ENCODE measurements at regions not wholly inside any gene's neighbourhood (a gene's known extent, or its start where the extent isn't known, plus 50 kb on each side); places are given as distances from the start of the nearest gene placed in this dataset.

DNA sequence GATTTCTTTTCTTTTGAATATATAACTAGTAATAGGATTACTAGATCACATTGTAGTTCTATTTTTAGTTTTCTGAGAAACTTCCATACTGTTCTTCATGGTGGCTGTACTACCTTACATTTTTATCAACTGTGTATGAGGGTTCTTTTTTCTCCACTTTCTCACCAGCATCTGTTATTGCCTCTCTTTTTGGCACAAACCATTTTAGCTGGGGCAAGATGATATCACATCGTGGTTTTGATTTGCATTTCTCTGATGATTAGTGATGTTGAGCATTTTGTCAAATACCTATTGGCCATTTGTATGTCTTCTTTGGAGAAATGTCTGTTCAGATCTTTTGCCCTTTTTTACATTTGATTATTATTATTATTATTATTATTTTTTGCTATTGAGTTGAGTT is 86.1 kb upstream of the TCF21 start (continued):
- TF ChIP-seq, protein P1, sequence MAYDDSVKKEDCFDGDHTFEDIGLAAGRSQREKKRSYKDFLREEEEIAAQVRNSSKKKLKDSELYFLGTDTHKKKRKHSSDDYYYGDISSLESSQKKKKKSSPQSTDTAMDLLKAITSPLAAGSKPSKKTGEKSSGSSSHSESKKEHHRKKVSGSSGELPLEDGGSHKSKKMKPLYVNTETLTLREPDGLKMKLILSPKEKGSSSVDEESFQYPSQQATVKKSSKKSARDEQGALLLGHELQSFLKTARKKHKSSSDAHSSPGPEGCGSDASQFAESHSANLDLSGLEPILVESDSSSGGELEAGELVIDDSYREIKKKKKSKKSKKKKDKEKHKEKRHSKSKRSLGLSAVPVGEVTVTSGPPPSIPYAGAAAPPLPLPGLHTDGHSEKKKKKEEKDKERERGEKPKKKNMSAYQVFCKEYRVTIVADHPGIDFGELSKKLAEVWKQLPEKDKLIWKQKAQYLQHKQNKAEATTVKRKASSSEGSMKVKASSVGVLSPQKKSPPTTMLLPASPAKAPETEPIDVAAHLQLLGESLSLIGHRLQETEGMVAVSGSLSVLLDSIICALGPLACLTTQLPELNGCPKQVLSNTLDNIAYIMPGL (CRISPR knock-in tag; IDR thresholded peaks at IDR 0.05) = no peak
- TF ChIP-seq TP53 (CRISPR knock-in tag; IDR thresholded peaks at IDR 0.05) = no peak
- no peak for TF ChIP-seq ZNF671 (CRISPR knock-in tag; IDR thresholded peaks at IDR 0.05)

DNA sequence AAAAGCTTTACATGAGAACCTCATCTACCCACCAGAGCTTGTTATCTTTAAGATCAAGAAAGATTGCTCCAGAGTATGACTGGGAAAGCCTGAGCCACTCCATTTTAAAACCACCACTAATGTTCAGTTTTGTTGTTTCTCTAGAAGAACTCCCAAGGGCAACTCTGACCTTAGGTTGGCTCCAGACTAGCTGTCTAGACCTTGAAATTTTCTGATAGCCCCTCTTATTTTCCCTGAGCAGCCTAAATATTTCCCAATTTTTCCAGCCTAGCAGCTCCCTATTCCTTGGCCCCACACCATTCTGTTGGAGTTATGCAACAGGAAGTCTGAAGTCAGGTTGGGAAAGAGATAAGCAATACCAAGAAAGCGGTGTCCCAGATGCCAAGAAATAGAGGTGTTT is 84.6 kb upstream of the TCF21 start:
- Mint-ChIP-seq H3K4me3 (no peak overlapping the region), H3K9me3 (peaks cover 3% of the 10 kb centered on the region), H3K27me3 (ENCODE audit: low read depth) (peaks cover 3% of the 10 kb centered on the region; the same call in 1 of the 2 replicates), H3K4me1 (no peaks in the 10 kb centered on the region), H3K27ac (no peak overlapping the region), H3K36me3 (no peaks in the 10 kb centered on the region)
- CTCF ChIA-PET = no interaction called here
- DNase-seq (ENCODE audit: low spot score) = no peak
- TF ChIP-seq NR3C1 (CRISPR knock-in tag; conservative IDR thresholded peaks at IDR 0.05; ENCODE audit: low read depth) = no peak
- TF ChIP-seq, protein P2, sequence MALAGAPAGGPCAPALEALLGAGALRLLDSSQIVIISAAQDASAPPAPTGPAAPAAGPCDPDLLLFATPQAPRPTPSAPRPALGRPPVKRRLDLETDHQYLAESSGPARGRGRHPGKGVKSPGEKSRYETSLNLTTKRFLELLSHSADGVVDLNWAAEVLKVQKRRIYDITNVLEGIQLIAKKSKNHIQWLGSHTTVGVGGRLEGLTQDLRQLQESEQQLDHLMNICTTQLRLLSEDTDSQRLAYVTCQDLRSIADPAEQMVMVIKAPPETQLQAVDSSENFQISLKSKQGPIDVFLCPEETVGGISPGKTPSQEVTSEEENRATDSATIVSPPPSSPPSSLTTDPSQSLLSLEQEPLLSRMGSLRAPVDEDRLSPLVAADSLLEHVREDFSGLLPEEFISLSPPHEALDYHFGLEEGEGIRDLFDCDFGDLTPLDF (CRISPR knock-in tag; IDR thresholded peaks at IDR 0.05) = no peak
- no peak for TF ChIP-seq ETV6 (CRISPR knock-in tag; IDR thresholded peaks at IDR 0.05)
- TF ChIP-seq, protein P3, sequence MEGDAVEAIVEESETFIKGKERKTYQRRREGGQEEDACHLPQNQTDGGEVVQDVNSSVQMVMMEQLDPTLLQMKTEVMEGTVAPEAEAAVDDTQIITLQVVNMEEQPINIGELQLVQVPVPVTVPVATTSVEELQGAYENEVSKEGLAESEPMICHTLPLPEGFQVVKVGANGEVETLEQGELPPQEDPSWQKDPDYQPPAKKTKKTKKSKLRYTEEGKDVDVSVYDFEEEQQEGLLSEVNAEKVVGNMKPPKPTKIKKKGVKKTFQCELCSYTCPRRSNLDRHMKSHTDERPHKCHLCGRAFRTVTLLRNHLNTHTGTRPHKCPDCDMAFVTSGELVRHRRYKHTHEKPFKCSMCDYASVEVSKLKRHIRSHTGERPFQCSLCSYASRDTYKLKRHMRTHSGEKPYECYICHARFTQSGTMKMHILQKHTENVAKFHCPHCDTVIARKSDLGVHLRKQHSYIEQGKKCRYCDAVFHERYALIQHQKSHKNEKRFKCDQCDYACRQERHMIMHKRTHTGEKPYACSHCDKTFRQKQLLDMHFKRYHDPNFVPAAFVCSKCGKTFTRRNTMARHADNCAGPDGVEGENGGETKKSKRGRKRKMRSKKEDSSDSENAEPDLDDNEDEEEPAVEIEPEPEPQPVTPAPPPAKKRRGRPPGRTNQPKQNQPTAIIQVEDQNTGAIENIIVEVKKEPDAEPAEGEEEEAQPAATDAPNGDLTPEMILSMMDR (IDR thresholded peaks at IDR 0.05) = no peak
- no peak for TF ChIP-seq OVOL2 (CRISPR knock-in tag; IDR thresholded peaks at IDR 0.05; ENCODE audit: borderline replicate concordance)
- no peak for TF ChIP-seq CREM (CRISPR knock-in tag; IDR thresholded peaks at IDR 0.05)
- no peak for TF ChIP-seq SOX15 (CRISPR knock-in tag; IDR thresholded peaks at IDR 0.05)
- no peak for TF ChIP-seq ZNF423 (CRISPR knock-in tag; IDR thresholded peaks at IDR 0.05)
- TF ChIP-seq, protein P4, sequence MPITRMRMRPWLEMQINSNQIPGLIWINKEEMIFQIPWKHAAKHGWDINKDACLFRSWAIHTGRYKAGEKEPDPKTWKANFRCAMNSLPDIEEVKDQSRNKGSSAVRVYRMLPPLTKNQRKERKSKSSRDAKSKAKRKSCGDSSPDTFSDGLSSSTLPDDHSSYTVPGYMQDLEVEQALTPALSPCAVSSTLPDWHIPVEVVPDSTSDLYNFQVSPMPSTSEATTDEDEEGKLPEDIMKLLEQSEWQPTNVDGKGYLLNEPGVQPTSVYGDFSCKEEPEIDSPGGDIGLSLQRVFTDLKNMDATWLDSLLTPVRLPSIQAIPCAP (CRISPR knock-in tag; IDR thresholded peaks at IDR 0.05) = no peak
- no peak for TF ChIP-seq RELA (CRISPR knock-in tag; IDR thresholded peaks at IDR 0.05; ENCODE audit: borderline replicate concordance)
- TF ChIP-seq, protein P5, sequence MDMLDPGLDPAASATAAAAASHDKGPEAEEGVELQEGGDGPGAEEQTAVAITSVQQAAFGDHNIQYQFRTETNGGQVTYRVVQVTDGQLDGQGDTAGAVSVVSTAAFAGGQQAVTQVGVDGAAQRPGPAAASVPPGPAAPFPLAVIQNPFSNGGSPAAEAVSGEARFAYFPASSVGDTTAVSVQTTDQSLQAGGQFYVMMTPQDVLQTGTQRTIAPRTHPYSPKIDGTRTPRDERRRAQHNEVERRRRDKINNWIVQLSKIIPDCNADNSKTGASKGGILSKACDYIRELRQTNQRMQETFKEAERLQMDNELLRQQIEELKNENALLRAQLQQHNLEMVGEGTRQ (CRISPR knock-in tag; IDR thresholded peaks at IDR 0.05) = no peak
- POLR2A ChIA-PET = no interaction called here
- ATAC-seq = no peak

DNA sequence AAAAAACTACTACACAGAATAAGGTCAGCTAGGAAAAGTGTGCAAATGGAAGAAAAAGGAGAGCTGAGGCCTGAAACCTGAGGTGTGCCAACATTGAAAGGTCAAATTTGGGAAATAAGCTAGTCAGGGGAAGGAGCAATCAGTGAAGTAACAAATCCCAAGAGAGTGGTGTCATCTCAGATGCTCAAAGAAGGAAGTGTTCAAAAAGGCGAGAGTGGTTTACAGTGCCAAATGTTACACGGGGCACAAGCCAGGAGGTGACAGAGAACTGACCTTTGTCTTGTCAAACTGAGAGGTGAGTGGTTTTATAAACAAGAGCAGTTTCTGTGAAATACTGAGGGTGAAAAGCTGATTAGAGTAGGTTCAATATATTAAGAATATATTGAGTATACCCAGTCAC is 83.0 kb upstream of the TCF21 start:
- POLR2A ChIA-PET = no interaction called here
- CTCF ChIA-PET = interaction anchor here (1.0 to 1.2 kb wide), 2 partner anchors 32 to 111 kb away, joined by 3 to 4 read pairs; no protein-coding TSS in a partner anchor

More for the DNA sequence above, 83.0 kb upstream of the TCF21 start:
- no peak overlapping the region for H3K27ac Mint-ChIP-seq
- H3K36me3 Mint-ChIP-seq = peaks cover 4% of the 10 kb centered on the region
- peaks cover 17% of the 10 kb centered on the region for H3K9me3 Mint-ChIP-seq
- no peaks in the 10 kb centered on the region for H3K4me1 Mint-ChIP-seq
- TF ChIP-seq ATF1 (CRISPR knock-in tag; IDR thresholded peaks at IDR 0.05) (no peak), GABPB1 (CRISPR knock-in tag; IDR thresholded peaks at IDR 0.05) (no peak), CBFB (CRISPR knock-in tag; IDR thresholded peaks at IDR 0.05; ENCODE audit: low read depth) (no peak), ELF4 (CRISPR knock-in tag; IDR thresholded peaks at IDR 0.05; ENCODE audit: low read depth) (no peak), JAZF1 (CRISPR knock-in tag; IDR thresholded peaks at IDR 0.05) (no peak), ESRRA (CRISPR knock-in tag; IDR thresholded peaks at IDR 0.05; ENCODE audit: borderline replicate concordance) (no peak), RELA (CRISPR knock-in tag; IDR thresholded peaks at IDR 0.05; ENCODE audit: borderline replicate concordance) (no peak), ZNF416 (CRISPR knock-in tag; IDR thresholded peaks at IDR 0.05) (no peak), ZNF121 (CRISPR knock-in tag; IDR thresholded peaks at IDR 0.05) (no peak), TP53 (CRISPR knock-in tag; IDR thresholded peaks at IDR 0.05) (no peak), MYBL2 (CRISPR knock-in tag; IDR thresholded peaks at IDR 0.05) (no peak)
- H3K4me3 Mint-ChIP-seq = no peak overlapping the region
- DNase-seq (ENCODE audit: low spot score) (no peak), ATAC-seq (no peak)
- H3K27me3 Mint-ChIP-seq (ENCODE audit: low read depth) = peaks cover 3% of the 10 kb centered on the region; the same call in 1 of the 2 replicates
